ENCODE measurements at regions not wholly inside any gene's neighbourhood (a gene's known extent, or its start where the extent isn't known, plus 50 kb on each side); places are given as distances from the start of the nearest gene placed in this dataset.

DNA sequence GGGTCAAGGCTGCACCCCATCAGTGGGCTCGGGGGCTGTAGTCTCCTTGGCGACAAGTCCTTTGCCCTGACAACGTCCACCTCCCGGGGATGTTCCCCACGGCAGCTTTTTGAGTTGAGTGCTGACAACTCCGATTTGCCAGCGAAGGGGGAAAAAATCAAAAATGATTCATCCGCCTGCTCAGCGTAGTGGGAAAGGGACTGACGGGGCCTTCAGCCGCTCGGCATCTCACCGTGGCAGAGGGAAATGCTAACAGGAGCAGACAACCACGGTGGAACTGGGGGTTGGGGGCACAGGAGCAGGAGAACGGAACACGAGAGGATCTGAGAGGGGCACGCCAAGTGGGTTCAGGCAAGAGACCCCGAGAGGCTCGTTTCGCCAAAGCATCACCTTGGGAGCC is 173.7 kb downstream of the TFAP2C start:
- intact Hi-C loops (cut with DNase I, micrococcal nuclease) = no loop called here
- CTCF ChIA-PET = no interaction called here
- Histone ChIP-seq H3K36me3 (ENCODE audit: insufficient read depth, low read length) (no peaks in the 10 kb centered on the region), H3K27me3 (ENCODE audit: control insufficient read depth in 1 of 2, insufficient read depth in 2 of 2, low read length in 2 of 2) (no peaks in the 10 kb centered on the region), H3K27ac (ENCODE audit: low read depth in 1 of 2, low read length in 2 of 2) (no peak overlapping the region), H3K9me3 (ENCODE audit: control insufficient read depth in 1 of 2, insufficient read depth in 1 of 2, low read length in 2 of 2) (peaks cover 0 to 17% of the 10 kb centered on the region in 2 experiments), H3K4me1 (ENCODE audit: insufficient read depth, low read length) (no peaks in the 10 kb centered on the region), H3K4me3 (ENCODE audit: low read length) (no peak overlapping the region)
- Mint-ChIP-seq H3K4me3 (no peak overlapping the region), H3K36me3 (ENCODE audit: low read depth) (no peaks in the 10 kb centered on the region), H3K9me3 (peaks cover 6% of the 10 kb centered on the region), H3K27ac (no peak overlapping the region), H3K27me3 (peaks cover 10% of the 10 kb centered on the region), H3K4me1 (ENCODE audit: low read depth) (no peaks in the 10 kb centered on the region)
- DNase-seq (no peak), ATAC-seq (ENCODE audit: poor library complexity) (no peak)
- TF ChIP-seq, protein P1, sequence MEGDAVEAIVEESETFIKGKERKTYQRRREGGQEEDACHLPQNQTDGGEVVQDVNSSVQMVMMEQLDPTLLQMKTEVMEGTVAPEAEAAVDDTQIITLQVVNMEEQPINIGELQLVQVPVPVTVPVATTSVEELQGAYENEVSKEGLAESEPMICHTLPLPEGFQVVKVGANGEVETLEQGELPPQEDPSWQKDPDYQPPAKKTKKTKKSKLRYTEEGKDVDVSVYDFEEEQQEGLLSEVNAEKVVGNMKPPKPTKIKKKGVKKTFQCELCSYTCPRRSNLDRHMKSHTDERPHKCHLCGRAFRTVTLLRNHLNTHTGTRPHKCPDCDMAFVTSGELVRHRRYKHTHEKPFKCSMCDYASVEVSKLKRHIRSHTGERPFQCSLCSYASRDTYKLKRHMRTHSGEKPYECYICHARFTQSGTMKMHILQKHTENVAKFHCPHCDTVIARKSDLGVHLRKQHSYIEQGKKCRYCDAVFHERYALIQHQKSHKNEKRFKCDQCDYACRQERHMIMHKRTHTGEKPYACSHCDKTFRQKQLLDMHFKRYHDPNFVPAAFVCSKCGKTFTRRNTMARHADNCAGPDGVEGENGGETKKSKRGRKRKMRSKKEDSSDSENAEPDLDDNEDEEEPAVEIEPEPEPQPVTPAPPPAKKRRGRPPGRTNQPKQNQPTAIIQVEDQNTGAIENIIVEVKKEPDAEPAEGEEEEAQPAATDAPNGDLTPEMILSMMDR (IDR thresholded peaks at IDR 0.05) = no peak
- POLR2A ChIA-PET = no interaction called here

DNA sequence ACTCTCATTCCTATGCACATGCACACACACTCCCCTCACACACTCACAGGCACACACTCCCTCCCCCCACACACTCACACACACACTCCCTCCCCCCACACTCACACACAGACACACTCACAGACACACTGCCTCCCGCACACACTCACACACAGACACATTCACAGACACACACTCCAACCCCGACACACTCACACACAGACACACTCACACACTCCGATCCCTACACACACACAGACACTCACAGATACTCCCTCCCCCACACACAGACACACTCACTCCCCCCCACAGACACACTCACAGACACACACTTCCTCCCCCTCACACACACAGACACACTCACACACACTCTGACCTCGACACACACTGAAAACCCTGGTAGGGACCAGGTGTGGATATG is 176.2 kb downstream of the TFAP2C start:
- POLR2A ChIA-PET = no interaction called here
- no peak for ATAC-seq (ENCODE audit: poor library complexity)
- no peak overlapping the region for H3K4me3 ChIP-seq (ENCODE audit: low read length)
- H3K27ac Mint-ChIP-seq = no peak overlapping the region
- H3K4me1 Mint-ChIP-seq (ENCODE audit: low read depth) = no peaks in the 10 kb centered on the region
- no peak for DNase-seq
- H3K4me3 Mint-ChIP-seq = no peak overlapping the region
- H3K27me3 ChIP-seq (ENCODE audit: control insufficient read depth in 1 of 2, insufficient read depth in 2 of 2, low read length in 2 of 2) = no peaks in the 10 kb centered on the region
- no peak overlapping the region for H3K27ac ChIP-seq (ENCODE audit: low read depth in 1 of 2, low read length in 2 of 2)
- no peaks in the 10 kb centered on the region for H3K4me1 ChIP-seq (ENCODE audit: insufficient read depth, low read length)
- H3K9me3 ChIP-seq (ENCODE audit: control insufficient read depth in 1 of 2, insufficient read depth in 1 of 2, low read length in 2 of 2) = peaks cover 0 to 17% of the 10 kb centered on the region in 2 experiments
- H3K36me3 Mint-ChIP-seq (ENCODE audit: low read depth) = no peaks in the 10 kb centered on the region
- peaks cover 29% of the 10 kb centered on the region for H3K27me3 Mint-ChIP-seq
- H3K9me3 Mint-ChIP-seq = no peaks in the 10 kb centered on the region
- H3K36me3 ChIP-seq (ENCODE audit: insufficient read depth, low read length) = no peaks in the 10 kb centered on the region
- CTCF ChIA-PET = interaction anchor here (0.6 kb wide), 1 partner anchor 32 kb away, joined by 3 read pairs; no protein-coding TSS in a partner anchor
- TF ChIP-seq, protein P1 (IDR thresholded peaks at IDR 0.05) = no peak
- intact Hi-C loops (cut with DNase I, micrococcal nuclease) = no loop called here

DNA sequence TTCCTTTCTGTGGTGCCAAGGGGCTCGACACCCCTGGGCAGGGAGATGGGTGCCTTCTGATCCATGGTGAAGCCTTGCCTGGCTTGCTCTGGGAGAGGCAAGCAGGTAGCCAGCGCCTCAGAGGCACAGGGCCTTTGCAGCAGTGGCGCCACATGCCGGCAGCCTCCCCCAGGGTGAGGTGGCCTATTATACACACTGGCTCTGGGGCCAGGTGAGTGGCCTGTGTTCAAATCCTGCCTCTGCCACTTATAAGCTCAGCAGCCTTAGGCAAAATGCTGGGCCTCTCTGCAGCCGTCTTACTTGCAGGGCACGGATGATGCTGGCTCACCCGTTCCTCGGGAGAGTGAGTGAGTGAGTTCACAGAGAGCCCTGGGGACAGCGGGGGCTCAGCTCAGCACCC is 176.9 kb downstream of the TFAP2C start:
- Mint-ChIP-seq H3K4me3 (no peak overlapping the region), H3K27ac (no peak overlapping the region), H3K36me3 (ENCODE audit: low read depth) (no peaks in the 10 kb centered on the region), H3K9me3 (no peaks in the 10 kb centered on the region), H3K4me1 (ENCODE audit: low read depth) (no peaks in the 10 kb centered on the region), H3K27me3 (peaks cover 33% of the 10 kb centered on the region)
- Histone ChIP-seq H3K9me3 (ENCODE audit: control insufficient read depth in 1 of 2, insufficient read depth in 1 of 2, low read length in 2 of 2) (peaks cover 0 to 17% of the 10 kb centered on the region in 2 experiments), H3K27ac (ENCODE audit: low read depth in 1 of 2, low read length in 2 of 2) (no peak overlapping the region), H3K36me3 (ENCODE audit: insufficient read depth, low read length) (no peaks in the 10 kb centered on the region), H3K4me3 (ENCODE audit: low read length) (no peak overlapping the region), H3K4me1 (ENCODE audit: insufficient read depth, low read length) (no peaks in the 10 kb centered on the region), H3K27me3 (ENCODE audit: control insufficient read depth in 1 of 2, insufficient read depth in 2 of 2, low read length in 2 of 2) (no peaks in the 10 kb centered on the region)
- DNase-seq = no peak
- ChIA-PET POLR2A (no interaction called here), CTCF (interaction anchor here (0.6 kb wide), 1 partner anchor 31 kb away, joined by 3 read pairs; no protein-coding TSS in a partner anchor)
- intact Hi-C loops (cut with DNase I, micrococcal nuclease) = no loop called here
- ATAC-seq (ENCODE audit: poor library complexity) = no peak
- TF ChIP-seq, protein P1 (IDR thresholded peaks at IDR 0.05) = no peak

All from CD4-positive, alpha-beta T cell (primary cell).